ENCODE measurements at regions not wholly inside any gene's neighbourhood (a gene's known extent, or its start where the extent isn't known, plus 50 kb on each side); places are given as distances from the start of the nearest gene placed in this dataset.
"Not testable (repeated sequence)": the region's sequence is repeated elsewhere in the genome, so short reads cannot be mapped to it uniquely, and the experiment has no call there.

GRCh38 chr13:60671386-60671785 lies 274.4 kb downstream of the TDRD3 start:
- no peak for FAIRE-seq

DNA sequence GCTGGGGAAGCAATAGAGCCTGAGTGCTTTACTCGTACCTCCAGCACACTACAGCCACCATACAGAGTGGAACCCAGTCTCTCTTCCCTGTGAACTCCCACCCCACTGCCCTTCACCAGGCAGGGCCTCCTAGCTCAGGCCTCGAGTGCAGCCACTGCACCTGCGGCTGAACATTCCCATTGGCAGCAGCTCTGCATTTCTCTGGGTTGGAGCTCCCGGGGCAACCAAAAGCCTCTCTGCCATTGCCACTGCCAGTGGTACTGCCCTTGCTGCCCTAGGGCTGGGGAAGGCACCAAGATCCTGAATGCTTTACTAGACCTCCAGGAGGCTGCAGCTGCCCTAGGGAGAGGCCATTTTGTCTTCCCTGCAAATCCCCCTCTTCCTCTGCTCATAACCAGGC lies 266.8 kb downstream of the TDRD3 start:
- FAIRE-seq = no peak

DNA sequence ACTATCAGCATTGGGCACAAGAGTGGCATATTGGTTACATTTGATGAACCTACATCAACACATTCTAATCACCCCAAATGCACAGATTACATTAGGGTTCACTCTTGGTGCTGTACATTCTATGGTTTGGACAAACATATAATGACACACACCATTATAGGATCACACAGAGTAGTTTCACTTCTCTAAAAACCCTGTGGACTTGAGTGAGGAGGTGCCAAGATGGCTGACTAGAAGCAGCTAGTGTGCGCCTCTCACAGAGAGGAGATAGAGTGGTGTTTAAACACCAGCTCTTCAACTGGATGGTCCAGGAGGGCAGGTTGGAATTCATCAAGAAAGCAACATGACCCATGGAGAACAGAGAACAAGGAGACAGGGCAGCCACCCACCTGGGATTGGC lies 265.6 kb downstream of the TDRD3 start:
- FAIRE-seq = no peak

GRCh38 chr13:60661521-60661920 lies 264.5 kb downstream of the TDRD3 start:
- FAIRE-seq = no peak

GRCh38 chr13:60657586-60657985 lies 260.6 kb downstream of the TDRD3 start:
- not testable (repeated sequence) for FAIRE-seq

GRCh38 chr13:60655256-60655655 lies 258.2 kb downstream of the TDRD3 start:
- FAIRE-seq = no peak

- FAIRE-seq = peak; percentile 29
Observed at GRCh38 chr13:60654415-60654814, 257.4 kb downstream of the TDRD3 start.

- FAIRE-seq = no peak
Observed at GRCh38 chr13:60647547-60647946, 250.5 kb downstream of the TDRD3 start.

- FAIRE-seq = no peak
Observed at GRCh38 chr13:60646620-60647019, 249.6 kb downstream of the TDRD3 start.

DNA sequence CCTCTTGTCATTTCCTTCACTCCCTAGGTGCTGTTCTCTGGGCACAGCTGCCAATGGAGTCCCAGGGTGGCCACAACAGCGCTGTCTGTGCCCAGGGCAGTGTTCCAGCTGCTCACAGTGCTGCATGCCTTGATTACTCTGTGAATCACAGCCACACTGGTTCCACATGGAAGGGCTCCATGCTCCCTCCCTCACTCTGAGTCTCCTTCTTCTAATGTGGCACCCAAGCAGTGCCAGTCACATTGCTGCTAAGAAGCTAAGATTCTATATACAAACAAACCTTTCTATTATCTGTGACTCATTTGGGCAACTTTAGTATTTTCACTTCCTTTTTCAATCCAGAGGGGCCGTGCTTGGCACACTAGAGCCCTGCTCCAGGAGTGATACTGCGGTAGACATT lies 248.7 kb downstream of the TDRD3 start:
- FAIRE-seq = no peak

GRCh38 chr13:60642552-60642951 lies 245.5 kb downstream of the TDRD3 start:
- no peak for FAIRE-seq

- no peak for FAIRE-seq
Observed at GRCh38 chr13:60629158-60629557, 232.1 kb downstream of the TDRD3 start.

GRCh38 chr13:60627071-60627686 lies 230.2 kb downstream of the TDRD3 start:
- no peak for FAIRE-seq

Measured in A204.1 (cell line).